IMR-90 (cell line): ENCODE measurements at regions not wholly inside any gene's neighbourhood (a gene's known extent, or its start where the extent isn't known, plus 50 kb on each side); places are given as distances from the start of the nearest gene placed in this dataset.

Experiments used
- CEBPB ChIP-seq: IDR thresholded peaks from 2 replicates; pipeline ENCODE4 v1.6.1; 2012; ENCODE audit warnings: low read depth, low read length, improper control_type of control experiment
- ELK1 ChIP-seq: fragments of 150-350 bp; IDR thresholded peaks from 2 replicates; pipeline ENCODE4 v1.6.1; 2016; ENCODE audit warnings: low read depth, mild to moderate bottlenecking, low read length, moderate library complexity, borderline replicate concordance
- FOS ChIP-seq: fragments of 150-350 bp; IDR thresholded peaks from 2 replicates; pipeline ENCODE4 v1.6.1; 2016; ENCODE audit warnings: low read depth, low read length
- MAFK ChIP-seq: IDR thresholded peaks from 2 replicates; pipeline ENCODE4 v1.6.1; 2012; ENCODE audit warnings: low read depth, low read length, improper control_type of control experiment
- MAZ ChIP-seq: IDR thresholded peaks from 2 replicates; pipeline ENCODE4 v1.6.1; 2012; ENCODE audit warnings: low read depth, mild to moderate bottlenecking, low read length, improper control_type of control experiment, moderate library complexity, borderline replicate concordance
- MXI1 ChIP-seq: IDR thresholded peaks from 2 replicates; pipeline ENCODE4 v1.6.1; 2012; ENCODE audit warnings: low read depth, mild to moderate bottlenecking, low read length, moderate library complexity, borderline replicate concordance
- POLR2A ChIP-seq: IDR thresholded peaks from 2 replicates; pipeline ENCODE4 v1.6.1; 2012; ENCODE audit warnings: mild to moderate bottlenecking, low read depth, low read length
- RAD21 ChIP-seq: IDR thresholded peaks from 2 replicates; pipeline ENCODE4 v1.6.1; 2012; ENCODE audit warnings: low read length, improper control_type of control experiment
- RCOR1 ChIP-seq: IDR thresholded peaks from 2 replicates; pipeline ENCODE4 v1.6.1; 2012; ENCODE audit warnings: mild to moderate bottlenecking, low read length, improper control_type of control experiment; ENCODE audit not compliant: insufficient replicate concordance
- RFX5 ChIP-seq: IDR thresholded peaks from 2 replicates; pipeline ENCODE4 v1.8.0; 2012; ENCODE audit warnings: low read depth, mild to moderate bottlenecking, low read length, moderate library complexity
- SMC3 ChIP-seq: fragments of 150-350 bp; IDR thresholded peaks from 2 replicates; pipeline ENCODE4 v1.6.1; 2016; ENCODE audit warnings: low read depth, mild to moderate bottlenecking, antibody characterized with exemption, low read length, moderate library complexity
- TF ChIP-seq, protein P1 (sequence below): conservative IDR thresholded peaks from 2 replicates; pipeline ENCODE4 v1.5.1; 2012; ENCODE audit warnings: mild to moderate bottlenecking, low read depth, low read length, improper control_type of control experiment
- TF ChIP-seq, protein P2 (sequence below): fragments of 150-350 bp; IDR thresholded peaks from 2 replicates; pipeline ENCODE4 v1.6.1; 2017; ENCODE audit warnings: mild to moderate bottlenecking, antibody characterized with exemption, low read length, low read depth

DNA sequence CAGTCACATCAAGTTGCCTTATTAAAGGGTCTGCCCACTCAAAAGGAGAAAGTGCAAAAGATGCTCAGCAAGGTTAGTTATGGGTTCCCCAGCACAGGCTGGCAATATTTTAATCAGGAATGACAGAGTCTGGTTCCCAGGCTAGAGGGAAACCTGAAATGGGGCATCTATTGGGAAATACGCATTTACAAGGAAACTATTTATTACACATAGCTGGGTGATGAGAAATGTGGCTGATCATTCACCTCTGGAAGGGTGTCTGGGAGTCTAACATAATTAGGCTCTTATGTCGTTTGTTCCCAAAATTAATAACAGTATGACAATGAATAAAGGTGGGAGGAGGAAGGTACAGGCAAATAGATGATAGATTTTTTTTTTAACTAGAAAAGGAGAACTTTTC, 314.7 kb downstream of the ENC1 start:
- TF ChIP-seq CEBPB (peak; percentile 50), ELK1 (no peak), RFX5 (no peak), POLR2A (no peak), SMC3 (no peak), MXI1 (no peak), MAFK (no peak), MAZ (no peak), RCOR1 (no peak), RAD21 (no peak), FOS (no peak)
- TF ChIP-seq, protein P1, sequence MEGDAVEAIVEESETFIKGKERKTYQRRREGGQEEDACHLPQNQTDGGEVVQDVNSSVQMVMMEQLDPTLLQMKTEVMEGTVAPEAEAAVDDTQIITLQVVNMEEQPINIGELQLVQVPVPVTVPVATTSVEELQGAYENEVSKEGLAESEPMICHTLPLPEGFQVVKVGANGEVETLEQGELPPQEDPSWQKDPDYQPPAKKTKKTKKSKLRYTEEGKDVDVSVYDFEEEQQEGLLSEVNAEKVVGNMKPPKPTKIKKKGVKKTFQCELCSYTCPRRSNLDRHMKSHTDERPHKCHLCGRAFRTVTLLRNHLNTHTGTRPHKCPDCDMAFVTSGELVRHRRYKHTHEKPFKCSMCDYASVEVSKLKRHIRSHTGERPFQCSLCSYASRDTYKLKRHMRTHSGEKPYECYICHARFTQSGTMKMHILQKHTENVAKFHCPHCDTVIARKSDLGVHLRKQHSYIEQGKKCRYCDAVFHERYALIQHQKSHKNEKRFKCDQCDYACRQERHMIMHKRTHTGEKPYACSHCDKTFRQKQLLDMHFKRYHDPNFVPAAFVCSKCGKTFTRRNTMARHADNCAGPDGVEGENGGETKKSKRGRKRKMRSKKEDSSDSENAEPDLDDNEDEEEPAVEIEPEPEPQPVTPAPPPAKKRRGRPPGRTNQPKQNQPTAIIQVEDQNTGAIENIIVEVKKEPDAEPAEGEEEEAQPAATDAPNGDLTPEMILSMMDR: no peak
- TF ChIP-seq, protein P2, sequence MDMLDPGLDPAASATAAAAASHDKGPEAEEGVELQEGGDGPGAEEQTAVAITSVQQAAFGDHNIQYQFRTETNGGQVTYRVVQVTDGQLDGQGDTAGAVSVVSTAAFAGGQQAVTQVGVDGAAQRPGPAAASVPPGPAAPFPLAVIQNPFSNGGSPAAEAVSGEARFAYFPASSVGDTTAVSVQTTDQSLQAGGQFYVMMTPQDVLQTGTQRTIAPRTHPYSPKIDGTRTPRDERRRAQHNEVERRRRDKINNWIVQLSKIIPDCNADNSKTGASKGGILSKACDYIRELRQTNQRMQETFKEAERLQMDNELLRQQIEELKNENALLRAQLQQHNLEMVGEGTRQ: no peak
